ENCODE measurements at regions not wholly inside any gene's neighbourhood (a gene's known extent, or its start where the extent isn't known, plus 50 kb on each side); places are given as distances from the start of the nearest gene placed in this dataset.
"Not testable (repeated sequence)": the region's sequence is repeated elsewhere in the genome, so short reads cannot be mapped to it uniquely, and the experiment has no call there.

DNA sequence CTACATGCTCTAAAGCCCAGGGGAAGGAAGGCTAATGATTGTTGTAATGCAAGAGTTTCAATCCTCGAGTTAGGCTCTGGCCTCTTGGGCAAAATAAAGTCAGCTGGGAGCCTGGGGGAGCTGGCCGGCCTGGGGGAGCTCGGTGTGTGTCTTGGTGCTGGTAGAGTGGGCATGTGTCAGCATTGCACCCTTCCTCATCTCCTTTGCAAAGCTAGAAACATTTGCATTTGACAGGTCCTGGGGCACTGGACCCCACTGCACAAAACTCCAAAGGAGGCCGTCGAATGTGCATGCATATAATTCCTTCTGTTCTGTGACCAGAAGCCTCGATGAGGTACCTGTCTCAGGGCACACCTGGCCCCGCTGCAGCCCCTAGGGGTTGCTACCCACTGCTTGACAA lies 74.6 kb upstream of the SLC22A23 start:
- H3K36me3 ChIP-seq (ENCODE audit: insufficient read depth, low read length): no peaks in the 10 kb centered on the region
- H3K9ac ChIP-seq (ENCODE audit: low read depth, low read length): no peak overlapping the region
- peaks cover 14% of the 10 kb centered on the region for H3K4me1 ChIP-seq (ENCODE audit: control insufficient read depth, insufficient read depth, low read length)
- no peaks in the 10 kb centered on the region for H3K9me3 ChIP-seq (replicated peaks; ENCODE audit: low read length)
- no peak overlapping the region for H3K4me3 ChIP-seq (ENCODE audit: low read length)
- H3K27me3 ChIP-seq (ENCODE audit: control insufficient read depth, insufficient read depth, low read length): peaks cover 19% of the 10 kb centered on the region
- H3K4me2 ChIP-seq (ENCODE audit: low read length): no peak overlapping the region

GRCh38 chr6:3530515-3530914 lies 73.7 kb upstream of the SLC22A23 start:
- Histone ChIP-seq H3K4me2 (ENCODE audit: low read length) (no peak overlapping the region), H3K4me3 (ENCODE audit: low read length) (no peak overlapping the region), H3K9me3 (replicated peaks; ENCODE audit: low read length) (no peaks in the 10 kb centered on the region), H3K27me3 (ENCODE audit: control insufficient read depth, insufficient read depth, low read length) (peaks cover 16% of the 10 kb centered on the region), H3K36me3 (ENCODE audit: insufficient read depth, low read length) (no peaks in the 10 kb centered on the region), H3K9ac (ENCODE audit: low read depth, low read length) (no peak overlapping the region), H3K4me1 (ENCODE audit: control insufficient read depth, insufficient read depth, low read length) (peaks cover 14% of the 10 kb centered on the region)

DNA sequence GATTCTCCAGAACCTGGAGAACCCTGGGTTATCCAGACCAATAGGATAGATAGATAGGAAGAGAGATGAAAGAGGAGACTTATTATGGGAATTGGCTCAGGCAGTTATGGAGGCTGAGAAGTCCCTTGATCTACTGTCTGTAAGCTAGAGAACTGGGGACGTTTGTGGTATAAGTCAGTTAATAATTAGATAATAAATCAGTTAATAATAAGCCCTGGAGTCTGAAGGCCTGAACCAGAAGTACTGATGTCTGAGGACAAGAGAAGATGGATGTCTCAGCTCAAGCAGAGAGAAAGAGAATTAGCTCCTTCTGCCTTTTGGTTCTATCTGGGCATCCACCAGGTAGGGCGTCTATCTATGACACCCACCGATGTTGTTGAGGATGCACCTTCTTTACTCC lies 72.9 kb upstream of the SLC22A23 start:
- Histone ChIP-seq H3K36me3 (ENCODE audit: insufficient read depth, low read length) (no peaks in the 10 kb centered on the region), H3K9me3 (replicated peaks; ENCODE audit: low read length) (no peaks in the 10 kb centered on the region), H3K27me3 (ENCODE audit: control insufficient read depth, insufficient read depth, low read length) (peaks cover 18% of the 10 kb centered on the region), H3K4me3 (ENCODE audit: low read length) (no peak overlapping the region), H3K4me2 (ENCODE audit: low read length) (no peak overlapping the region), H3K9ac (ENCODE audit: low read depth, low read length) (no peak overlapping the region), H3K4me1 (ENCODE audit: control insufficient read depth, insufficient read depth, low read length) (peaks cover 8% of the 10 kb centered on the region)

- Histone ChIP-seq H3K4me3 (ENCODE audit: low read length) (no peak overlapping the region), H3K9ac (ENCODE audit: low read depth, low read length) (no peak overlapping the region), H3K4me1 (ENCODE audit: control insufficient read depth, insufficient read depth, low read length) (peaks cover 3% of the 10 kb centered on the region), H3K4me2 (ENCODE audit: low read length) (no peak overlapping the region), H3K36me3 (ENCODE audit: insufficient read depth, low read length) (no peaks in the 10 kb centered on the region), H3K27me3 (ENCODE audit: control insufficient read depth, insufficient read depth, low read length) (peaks cover 18% of the 10 kb centered on the region), H3K9me3 (replicated peaks; ENCODE audit: low read length) (no peaks in the 10 kb centered on the region)
Measured at GRCh38 chr6:3529232-3529631, 72.4 kb upstream of the SLC22A23 start.

DNA sequence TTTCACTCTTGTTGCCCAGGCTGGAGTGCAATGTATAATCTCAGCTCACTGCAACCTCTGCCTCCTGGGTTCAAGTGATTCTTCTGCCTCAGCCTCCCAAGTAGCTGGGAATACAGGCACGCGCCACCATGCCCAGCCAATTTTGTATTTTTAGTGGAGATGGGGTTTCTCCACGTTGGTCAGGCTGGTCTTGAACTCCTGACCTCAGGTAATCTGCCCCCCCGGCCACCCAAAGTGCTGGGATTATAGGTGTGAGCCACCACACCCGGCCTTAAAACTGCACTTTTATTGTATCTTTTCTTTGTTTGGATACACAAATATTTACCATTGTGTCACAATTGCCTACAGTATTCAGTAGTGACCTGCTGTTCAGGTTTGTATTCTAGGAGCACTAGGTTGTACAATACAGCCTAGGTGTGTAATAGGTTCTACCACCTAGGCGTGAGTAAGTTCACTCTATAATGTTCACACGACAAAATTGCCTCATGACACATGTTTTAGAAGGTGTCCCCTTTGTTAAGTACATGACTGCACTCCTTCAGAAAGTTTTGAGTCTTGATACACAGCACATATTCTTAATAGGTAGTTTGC lies 71.3 kb upstream of the SLC22A23 start:
- H3K36me3 ChIP-seq (ENCODE audit: insufficient read depth, low read length); H3K9ac ChIP-seq (ENCODE audit: low read depth, low read length); H3K4me2 ChIP-seq (ENCODE audit: low read length); H3K4me1 ChIP-seq (ENCODE audit: control insufficient read depth, insufficient read depth, low read length); H3K9me3 ChIP-seq (replicated peaks; ENCODE audit: low read length); H3K4me3 ChIP-seq (ENCODE audit: low read length): not testable (repeated sequence)
- peaks cover 18% of the 10 kb centered on the region for H3K27me3 ChIP-seq (ENCODE audit: control insufficient read depth, insufficient read depth, low read length)

DNA sequence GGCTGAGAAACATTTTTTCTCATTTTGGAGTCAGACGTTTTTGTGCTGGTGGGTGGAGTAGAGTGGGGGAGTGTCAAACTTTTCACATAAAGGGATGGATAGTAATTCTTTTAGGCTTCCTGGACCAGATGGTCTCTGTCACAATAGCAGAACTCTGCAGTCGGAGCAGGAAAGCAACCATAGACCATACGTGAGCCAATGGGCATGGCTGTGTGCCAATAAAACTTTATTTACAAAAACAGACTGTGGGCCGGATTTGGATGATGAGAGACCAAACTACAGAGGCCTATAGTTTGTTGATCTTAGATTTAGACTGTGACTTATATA lies 70.8 kb upstream of the SLC22A23 start:
- H3K9ac ChIP-seq (ENCODE audit: low read depth, low read length): no peak overlapping the region
- peaks cover 9% of the 10 kb centered on the region for H3K4me1 ChIP-seq (ENCODE audit: control insufficient read depth, insufficient read depth, low read length)
- H3K4me3 ChIP-seq (ENCODE audit: low read length): no peak overlapping the region
- no peak overlapping the region for H3K4me2 ChIP-seq (ENCODE audit: low read length)
- no peaks in the 10 kb centered on the region for H3K36me3 ChIP-seq (ENCODE audit: insufficient read depth, low read length)
- H3K9me3 ChIP-seq (replicated peaks; ENCODE audit: low read length): no peaks in the 10 kb centered on the region
- peaks cover 17% of the 10 kb centered on the region for H3K27me3 ChIP-seq (ENCODE audit: control insufficient read depth, insufficient read depth, low read length)

DNA sequence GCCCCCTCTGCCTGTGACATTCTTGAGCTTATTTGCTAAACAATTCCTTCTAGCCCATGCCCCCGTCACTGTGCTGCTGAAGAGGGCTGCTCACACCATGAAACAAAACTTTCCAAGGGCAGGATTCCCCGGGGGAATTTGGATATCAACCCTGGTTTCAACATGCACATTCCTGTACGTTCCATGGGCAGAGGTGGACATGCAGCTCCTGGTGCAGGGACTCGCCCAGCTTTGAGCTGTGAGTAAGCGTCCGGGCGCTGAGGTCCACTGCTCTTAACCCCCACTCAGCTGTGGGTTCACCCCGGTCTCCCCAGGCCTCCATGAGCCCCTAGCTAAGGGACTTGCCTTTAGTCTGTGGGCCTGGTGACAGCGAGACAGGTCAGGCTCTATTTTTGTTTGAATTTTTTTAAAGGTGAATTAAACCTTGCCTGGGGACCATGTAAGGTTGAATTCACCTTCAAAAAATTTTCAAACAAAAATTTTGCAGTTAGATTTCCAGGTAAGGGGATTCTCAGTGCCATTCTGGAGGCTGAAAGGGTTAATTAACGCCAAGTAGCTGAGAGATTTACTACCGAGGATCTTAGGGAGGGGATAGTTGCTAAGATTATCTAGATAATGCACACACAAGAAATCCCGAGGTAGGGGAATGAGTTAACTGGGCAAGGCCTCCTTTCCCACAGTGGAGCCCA lies 70.3 kb upstream of the SLC22A23 start:
- Histone ChIP-seq H3K27me3 (ENCODE audit: control insufficient read depth, insufficient read depth, low read length) (peaks cover 12% of the 10 kb centered on the region), H3K36me3 (ENCODE audit: insufficient read depth, low read length) (no peaks in the 10 kb centered on the region), H3K4me3 (ENCODE audit: low read length) (no peak overlapping the region), H3K4me1 (ENCODE audit: control insufficient read depth, insufficient read depth, low read length) (peaks cover 14% of the 10 kb centered on the region), H3K9me3 (replicated peaks; ENCODE audit: low read length) (no peaks in the 10 kb centered on the region), H3K4me2 (ENCODE audit: low read length) (no peak overlapping the region), H3K9ac (ENCODE audit: low read depth, low read length) (no peak overlapping the region)

GRCh38 chr6:3525915-3526314 lies 69.1 kb upstream of the SLC22A23 start:
- no peak overlapping the region for H3K4me2 ChIP-seq (ENCODE audit: low read length)
- no peak overlapping the region for H3K4me3 ChIP-seq (ENCODE audit: low read length)
- no peaks in the 10 kb centered on the region for H3K9me3 ChIP-seq (replicated peaks; ENCODE audit: low read length)
- H3K27me3 ChIP-seq (ENCODE audit: control insufficient read depth, insufficient read depth, low read length): peaks cover 6% of the 10 kb centered on the region
- peaks cover 15% of the 10 kb centered on the region for H3K4me1 ChIP-seq (ENCODE audit: control insufficient read depth, insufficient read depth, low read length)
- H3K36me3 ChIP-seq (ENCODE audit: insufficient read depth, low read length): no peaks in the 10 kb centered on the region
- no peak overlapping the region for H3K9ac ChIP-seq (ENCODE audit: low read depth, low read length)

- H3K9ac ChIP-seq (ENCODE audit: low read depth, low read length): no peak overlapping the region
- peaks cover 15% of the 10 kb centered on the region for H3K4me1 ChIP-seq (ENCODE audit: control insufficient read depth, insufficient read depth, low read length)
- H3K4me3 ChIP-seq (ENCODE audit: low read length): no peak overlapping the region
- no peak overlapping the region for H3K4me2 ChIP-seq (ENCODE audit: low read length)
- peaks cover 3% of the 10 kb centered on the region for H3K27me3 ChIP-seq (ENCODE audit: control insufficient read depth, insufficient read depth, low read length)
- H3K9me3 ChIP-seq (replicated peaks; ENCODE audit: low read length): no peaks in the 10 kb centered on the region
- H3K36me3 ChIP-seq (ENCODE audit: insufficient read depth, low read length): no peaks in the 10 kb centered on the region
Measured at GRCh38 chr6:3524456-3524855, 67.6 kb upstream of the SLC22A23 start.

GRCh38 chr6:3523966-3524365 lies 67.1 kb upstream of the SLC22A23 start:
- peaks cover 3% of the 10 kb centered on the region for H3K27me3 ChIP-seq (ENCODE audit: control insufficient read depth, insufficient read depth, low read length)
- peaks cover 17% of the 10 kb centered on the region for H3K4me1 ChIP-seq (ENCODE audit: control insufficient read depth, insufficient read depth, low read length)
- H3K9me3 ChIP-seq (replicated peaks; ENCODE audit: low read length): no peaks in the 10 kb centered on the region
- no peaks in the 10 kb centered on the region for H3K36me3 ChIP-seq (ENCODE audit: insufficient read depth, low read length)
- H3K9ac ChIP-seq (ENCODE audit: low read depth, low read length): no peak overlapping the region
- H3K4me2 ChIP-seq (ENCODE audit: low read length): no peak overlapping the region
- H3K4me3 ChIP-seq (ENCODE audit: low read length): no peak overlapping the region

GRCh38 chr6:3523271-3523670 lies 66.4 kb upstream of the SLC22A23 start:
- Histone ChIP-seq H3K4me2 (ENCODE audit: low read length) (peak overlapping the region; percentile 43), H3K4me1 (ENCODE audit: control insufficient read depth, insufficient read depth, low read length) (peaks cover 24% of the 10 kb centered on the region), H3K4me3 (ENCODE audit: low read length) (no peak overlapping the region), H3K27me3 (ENCODE audit: control insufficient read depth, insufficient read depth, low read length) (peaks cover 3% of the 10 kb centered on the region), H3K9me3 (replicated peaks; ENCODE audit: low read length) (no peaks in the 10 kb centered on the region), H3K36me3 (ENCODE audit: insufficient read depth, low read length) (no peaks in the 10 kb centered on the region), H3K9ac (ENCODE audit: low read depth, low read length) (no peak overlapping the region)

GRCh38 chr6:3522561-3523260 lies 65.9 kb upstream of the SLC22A23 start:
- Histone ChIP-seq H3K4me3 (ENCODE audit: low read length) (no peak overlapping the region), H3K9me3 (replicated peaks; ENCODE audit: low read length) (no peaks in the 10 kb centered on the region), H3K4me1 (ENCODE audit: control insufficient read depth, insufficient read depth, low read length) (peaks cover 29% of the 10 kb centered on the region), H3K9ac (ENCODE audit: low read depth, low read length) (no peak overlapping the region), H3K4me2 (ENCODE audit: low read length) (peak overlapping the region; percentile 43), H3K27me3 (ENCODE audit: control insufficient read depth, insufficient read depth, low read length) (peaks cover 3% of the 10 kb centered on the region), H3K36me3 (ENCODE audit: insufficient read depth, low read length) (no peaks in the 10 kb centered on the region)
